ENCODE measurements at regions not wholly inside any gene's neighbourhood (a gene's known extent, or its start where the extent isn't known, plus 50 kb on each side); places are given as distances from the start of the nearest gene placed in this dataset.

DNA sequence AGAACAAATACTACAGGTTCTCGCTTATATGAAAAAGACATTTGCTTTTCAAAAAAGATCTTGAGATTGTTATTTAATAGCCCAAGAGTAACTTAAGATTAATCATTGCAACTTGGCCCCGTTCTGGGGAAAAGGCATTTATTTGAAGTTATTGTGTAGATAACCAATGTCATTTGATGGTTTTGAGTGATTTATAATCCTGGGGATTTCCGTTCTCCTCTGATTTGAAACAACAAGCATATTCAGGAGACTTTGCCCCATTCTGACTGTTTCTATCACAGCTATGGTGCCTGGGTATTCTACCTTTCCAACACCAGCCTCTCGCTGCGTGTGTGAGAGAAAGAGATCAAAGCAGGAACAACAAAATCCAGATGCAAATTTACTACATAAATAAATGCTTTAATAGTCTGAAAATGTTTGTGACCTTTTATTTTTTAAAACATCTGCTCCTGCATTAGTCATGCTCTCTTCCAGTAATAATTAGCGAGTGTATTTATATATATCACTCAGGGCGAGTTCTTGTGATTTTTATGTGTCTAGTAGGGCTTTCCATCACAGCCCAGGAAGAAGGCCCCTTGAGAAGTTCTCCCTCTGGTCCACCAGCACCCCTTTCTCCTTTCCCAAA is 197.9 kb upstream of the FOXQ1 start:
- DNase-seq, result no peak

DNA sequence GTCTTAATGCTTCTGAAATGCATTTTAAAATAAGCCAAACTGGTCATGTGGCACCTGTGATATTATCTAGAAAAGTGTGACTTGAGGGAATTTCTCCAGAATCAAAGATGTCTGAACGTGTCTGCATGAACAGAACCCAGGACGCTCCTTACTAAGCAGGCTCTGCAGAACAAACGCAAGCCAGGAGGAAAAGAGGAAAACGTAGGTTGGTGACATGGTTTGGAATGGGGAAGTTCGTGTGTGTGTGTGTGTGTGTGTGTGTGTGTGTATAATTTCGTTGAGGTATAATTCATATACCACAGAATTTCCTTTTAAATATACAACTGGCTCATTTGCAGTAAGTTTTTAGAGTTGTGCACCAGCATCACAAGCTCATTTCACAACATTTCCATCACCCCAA is 200.5 kb upstream of the FOXQ1 start:
- no peak for DNase-seq

DNA sequence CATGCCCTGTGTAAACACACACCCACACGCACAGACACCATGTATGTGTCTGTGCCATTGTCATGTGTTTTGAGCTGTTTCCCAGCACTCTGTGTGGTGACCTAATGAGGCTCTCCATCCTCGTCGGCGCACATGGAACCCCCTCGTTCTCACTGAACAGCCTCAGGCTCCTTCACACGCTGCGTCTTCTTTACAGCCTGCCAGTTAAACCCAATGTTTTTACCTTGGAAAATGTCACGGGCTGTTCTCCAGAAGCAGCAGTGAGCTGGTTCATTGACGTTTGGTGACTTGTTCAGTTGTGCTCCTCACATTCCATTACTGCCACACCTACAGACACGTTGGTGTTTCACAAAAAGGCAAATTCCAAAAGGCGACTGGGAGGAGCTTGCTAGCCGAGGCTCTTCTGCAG is 201.0 kb upstream of the FOXQ1 start:
- DNase-seq, result no peak

DNA sequence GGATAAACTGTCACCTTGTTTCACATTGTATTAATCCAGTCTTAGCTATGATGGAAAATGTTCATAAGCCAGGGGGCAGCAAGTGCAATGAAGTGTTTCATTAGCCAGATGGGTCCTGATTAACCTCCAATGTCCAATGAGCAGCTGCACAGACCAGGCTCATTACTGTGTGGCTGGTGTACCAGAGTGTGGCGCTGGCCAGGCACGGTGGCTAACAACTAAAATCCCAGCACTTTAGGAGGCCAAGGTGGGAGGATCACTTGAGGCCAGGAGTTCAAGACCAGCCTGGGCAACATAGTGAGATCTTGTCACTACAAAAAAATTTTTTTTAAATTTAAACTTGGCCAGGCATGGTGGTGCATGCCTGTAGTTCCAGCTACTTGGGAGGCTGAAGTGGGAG is 201.7 kb upstream of the FOXQ1 start:
- no peak for DNase-seq

DNA sequence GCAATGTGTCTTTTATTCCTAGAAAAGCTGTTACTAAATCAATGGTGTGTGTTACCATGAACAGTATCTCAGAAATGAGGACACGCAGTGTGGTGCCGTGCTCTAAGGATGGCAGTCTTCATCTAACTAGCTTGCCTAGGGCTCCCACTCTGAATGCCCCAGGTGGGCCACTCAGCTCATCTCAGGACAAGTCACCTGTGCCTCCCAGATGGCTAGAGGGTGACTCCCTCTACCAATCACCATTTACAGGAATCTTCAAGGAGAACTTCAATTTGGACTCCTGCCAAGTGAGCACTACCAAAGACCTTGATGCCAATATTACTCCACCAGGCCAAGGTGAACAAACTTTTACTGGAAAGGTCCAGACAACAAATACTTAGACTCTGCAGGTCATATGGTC is 202.8 kb upstream of the FOXQ1 start:
- no peak for DNase-seq

DNA sequence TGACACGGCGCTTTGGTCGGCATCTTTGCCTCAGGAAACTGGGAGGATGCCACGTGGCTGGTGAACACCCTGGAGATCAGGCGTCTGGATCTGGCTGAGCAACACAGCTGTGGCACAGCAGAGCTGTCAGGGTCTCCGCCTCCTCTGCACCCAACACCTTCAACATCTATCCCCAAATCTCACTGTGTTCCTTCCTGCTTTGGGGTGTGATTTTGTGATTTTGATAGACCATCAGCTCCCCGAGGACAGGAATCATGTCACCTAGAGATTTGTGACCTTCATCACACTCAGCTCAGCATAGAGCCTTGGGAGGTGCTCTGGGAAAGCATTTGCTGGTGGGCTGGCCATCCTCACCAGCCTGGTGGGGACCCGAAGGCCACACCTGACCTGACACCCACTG is 203.7 kb upstream of the FOXQ1 start:
- no peak for DNase-seq

DNA sequence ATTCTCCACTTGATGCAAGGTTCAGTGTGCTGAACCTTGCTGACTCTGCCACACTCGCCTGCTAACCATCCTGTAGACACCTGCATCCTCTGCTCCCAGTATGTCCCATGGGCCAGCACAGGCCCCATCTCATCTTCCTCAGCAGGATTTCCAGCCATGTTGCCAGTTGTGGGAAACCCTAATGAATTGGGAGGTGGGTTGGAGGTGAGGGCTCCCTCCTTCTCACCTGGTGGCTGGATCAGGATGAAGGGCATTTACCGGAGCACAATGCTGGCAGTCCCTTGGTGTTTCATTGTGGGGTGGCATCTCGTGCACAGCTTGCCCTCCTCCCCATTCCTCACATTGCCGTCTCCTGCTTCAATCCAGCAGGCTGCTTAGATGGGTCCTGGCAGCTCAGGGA is 204.3 kb upstream of the FOXQ1 start:
- DNase-seq, result no peak

DNA sequence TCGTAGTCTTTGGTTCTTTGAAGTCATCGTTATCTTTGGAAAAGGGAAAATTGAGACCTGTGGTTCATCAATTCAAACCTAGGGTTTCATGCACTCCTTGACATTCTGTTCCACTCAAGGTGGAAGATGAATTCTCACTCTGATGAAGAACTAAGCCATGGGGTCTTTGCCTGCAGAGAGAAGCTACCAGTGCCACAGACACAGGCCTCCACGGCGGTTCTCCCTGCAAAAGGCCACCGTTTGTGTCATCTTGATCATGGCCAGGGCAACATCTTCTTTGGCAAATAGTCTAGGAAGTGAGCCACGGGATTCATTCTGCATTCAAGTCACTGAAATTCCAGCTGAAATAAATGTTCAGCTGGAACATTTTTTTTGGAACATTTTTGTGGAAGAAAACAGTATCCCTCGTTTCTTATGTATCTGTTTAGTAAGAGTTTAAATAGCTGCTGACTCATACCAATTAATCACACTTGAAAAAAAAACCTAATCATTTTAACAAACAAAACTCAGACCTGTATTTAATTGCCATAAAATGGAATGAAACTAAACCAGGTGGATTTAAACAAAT is 206.0 kb upstream of the FOXQ1 start:
- no peak for DNase-seq

DNA sequence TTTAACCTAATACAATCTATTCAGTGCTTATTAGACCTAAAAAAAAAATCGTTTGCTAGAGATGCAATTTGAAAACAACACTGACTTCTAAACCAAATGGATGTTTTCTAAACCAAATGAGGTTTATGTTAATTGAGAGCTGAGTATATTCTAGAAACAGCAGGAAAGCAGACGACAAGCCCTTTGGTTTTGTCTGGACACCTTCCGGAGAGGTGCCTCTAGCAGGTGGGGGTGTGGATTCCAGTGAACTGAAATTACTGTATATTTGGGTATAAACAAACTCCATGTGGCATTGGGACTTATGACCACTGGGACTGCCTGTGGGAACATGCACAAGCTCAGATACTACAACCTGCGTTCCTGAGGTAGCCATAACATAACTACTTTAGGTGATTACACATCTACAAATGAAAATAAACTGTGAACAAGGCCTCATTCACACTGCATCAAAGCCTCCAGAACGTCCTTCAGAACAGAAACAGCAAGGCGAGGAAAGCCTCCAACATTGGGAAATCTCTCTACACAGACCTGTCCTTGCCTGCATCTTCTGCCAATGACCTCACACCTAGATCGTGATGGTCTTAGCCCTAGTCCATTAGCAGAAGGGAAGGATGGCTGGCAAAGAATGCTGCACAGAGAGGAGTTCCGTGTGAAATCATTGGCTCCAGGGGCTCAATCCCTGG is 206.8 kb upstream of the FOXQ1 start:
- DNase-seq, result no peak

DNA sequence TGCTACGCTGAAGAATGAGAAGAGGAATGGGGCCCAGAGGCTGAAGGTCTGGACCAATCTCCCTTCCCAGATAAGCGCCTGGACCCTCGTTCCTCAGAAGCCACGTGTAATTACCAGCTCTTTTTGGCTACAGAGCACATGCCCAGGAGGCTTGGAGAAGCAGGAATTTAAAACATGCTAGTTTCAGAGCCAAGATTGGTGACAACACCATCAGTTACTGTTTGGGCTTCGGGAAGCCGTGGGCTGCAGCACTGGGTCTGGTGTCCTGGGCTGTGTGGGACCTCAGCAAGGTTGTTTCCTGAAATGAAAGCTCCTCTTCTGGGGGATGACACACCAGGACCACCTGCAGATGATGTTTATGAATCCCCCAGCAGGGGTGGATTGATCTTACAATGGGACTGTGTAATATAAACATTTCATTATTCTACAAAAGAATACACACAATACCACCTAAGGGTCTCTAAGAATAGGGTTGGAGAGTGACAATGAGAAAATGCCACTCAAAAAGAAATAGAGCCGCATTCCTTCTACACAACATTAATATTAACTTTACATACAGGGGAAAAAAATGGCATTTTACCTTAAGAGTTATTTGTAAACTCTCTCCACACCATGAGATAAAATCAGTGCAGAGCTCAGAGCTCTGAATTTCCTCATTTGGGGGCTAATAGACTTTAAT is 207.8 kb upstream of the FOXQ1 start:
- DNase-seq, result no peak

DNA sequence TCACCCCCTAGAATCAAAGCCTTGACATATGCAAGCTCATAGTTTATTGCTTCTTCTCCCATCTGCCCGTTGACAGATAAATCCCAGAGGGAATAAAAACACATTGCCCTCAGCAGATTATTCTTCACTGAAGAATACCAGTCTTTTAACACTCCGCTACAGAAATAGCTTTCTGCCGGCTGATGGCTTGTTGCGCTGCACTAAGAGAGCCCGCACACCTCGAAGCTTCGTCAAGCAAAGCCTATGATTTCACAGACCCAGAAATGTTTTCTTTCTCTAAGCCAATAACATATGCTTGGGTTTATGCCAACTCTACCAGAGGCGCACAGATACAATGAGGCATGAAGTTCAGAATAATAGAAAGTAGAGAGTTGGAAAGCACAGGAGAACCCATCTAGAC is 208.9 kb upstream of the FOXQ1 start:
- no peak for DNase-seq

DNA sequence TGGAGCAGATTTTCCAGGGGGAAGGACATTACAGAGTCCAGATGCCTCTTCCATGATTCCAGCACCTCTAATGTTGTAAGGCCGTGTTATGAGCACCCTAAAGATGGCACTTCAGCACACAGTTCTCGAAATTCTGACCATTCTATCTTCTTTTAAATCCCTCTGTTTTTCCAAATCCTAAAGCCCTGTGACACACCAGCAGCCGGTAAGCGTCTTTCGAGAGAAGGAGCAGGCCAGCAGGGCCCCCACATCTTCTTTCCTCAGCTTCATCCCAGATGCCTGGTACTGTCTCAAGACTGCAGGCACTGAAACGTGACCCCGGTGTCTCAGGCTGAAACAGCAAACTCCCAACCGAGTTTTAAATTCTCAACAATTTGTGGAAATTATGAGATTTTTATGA is 211.6 kb upstream of the FOXQ1 start:
- DNase-seq, result no peak

DNA sequence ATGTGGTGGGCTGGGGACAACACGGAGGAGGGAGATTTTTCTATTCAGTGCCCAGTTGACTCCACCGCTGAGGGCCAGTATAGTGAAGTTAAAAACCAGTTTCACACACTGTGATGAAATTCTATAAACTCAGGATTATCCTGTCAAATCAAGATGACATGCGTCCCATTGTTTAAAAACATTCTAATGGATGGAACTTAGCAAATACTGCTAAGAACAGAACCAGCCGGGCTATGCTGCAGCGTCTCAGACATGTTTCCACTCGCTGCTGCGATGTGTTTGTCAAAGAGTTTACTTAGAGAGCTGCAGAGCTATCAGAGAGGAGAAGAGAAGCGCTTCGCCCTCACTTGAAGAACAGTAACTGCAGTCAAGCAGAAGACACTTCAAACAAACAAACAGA is 212.6 kb upstream of the FOXQ1 start:
- DNase-seq, result no peak

DNA sequence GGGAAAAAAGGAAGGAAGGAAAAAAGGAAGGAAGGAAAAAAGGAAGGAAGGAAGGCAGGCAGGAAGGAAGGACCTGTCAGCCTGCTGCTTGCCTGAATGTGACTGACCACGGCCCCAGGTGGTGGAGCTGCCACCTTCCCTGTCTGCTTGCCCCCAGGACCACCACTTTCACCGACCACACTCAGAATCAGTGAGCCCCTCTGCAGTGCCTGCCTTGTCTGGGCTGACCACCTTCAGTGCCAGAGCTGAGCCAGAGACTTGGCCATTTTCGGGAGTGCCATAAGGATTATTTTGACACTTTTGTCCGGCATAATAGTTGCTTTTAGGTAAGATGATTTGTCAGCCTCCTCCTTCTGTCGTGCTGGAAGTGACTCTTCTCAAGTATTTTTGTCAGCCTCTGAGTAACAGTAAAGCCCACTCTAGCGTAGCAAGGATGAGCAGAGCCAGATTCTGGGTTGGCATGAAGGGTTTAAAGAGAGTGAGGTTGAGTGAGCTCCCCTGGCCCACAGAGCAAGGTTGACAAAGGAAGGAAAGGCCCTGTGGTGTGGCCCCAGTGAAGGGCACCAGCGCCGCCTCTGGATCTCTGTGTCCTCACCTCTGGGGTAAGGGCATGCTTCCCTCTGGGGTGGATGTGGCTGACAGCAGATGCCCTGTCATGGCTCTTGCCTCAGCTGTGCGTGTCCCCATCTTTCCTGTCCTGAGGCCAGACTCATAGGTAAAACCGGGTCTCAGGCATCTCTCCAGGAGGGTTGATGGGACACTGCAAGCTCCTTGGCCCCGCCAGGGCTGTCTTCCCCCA is 214.7 kb upstream of the FOXQ1 start:
- DNase-seq, result no peak

DNA sequence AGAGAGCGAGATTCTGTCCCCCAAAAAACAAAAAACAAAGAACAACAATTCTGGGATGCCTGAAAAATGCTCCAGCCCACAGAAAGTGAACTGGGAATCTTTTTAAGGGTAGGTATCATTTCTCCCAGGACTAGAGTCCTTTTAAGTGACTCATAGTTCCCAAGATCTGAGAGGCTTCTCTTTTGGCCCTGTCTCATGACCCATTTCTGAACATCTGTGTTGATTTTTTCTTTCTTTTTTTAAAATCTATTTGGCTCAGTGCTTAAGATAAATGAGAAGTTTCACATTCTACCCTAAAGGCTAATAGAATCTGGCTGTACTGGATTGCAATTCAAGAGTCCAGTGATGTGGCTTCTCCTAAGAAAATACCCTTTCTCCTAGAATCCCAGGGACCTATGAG is 217.6 kb upstream of the FOXQ1 start:
- DNase-seq, result no peak

DNA sequence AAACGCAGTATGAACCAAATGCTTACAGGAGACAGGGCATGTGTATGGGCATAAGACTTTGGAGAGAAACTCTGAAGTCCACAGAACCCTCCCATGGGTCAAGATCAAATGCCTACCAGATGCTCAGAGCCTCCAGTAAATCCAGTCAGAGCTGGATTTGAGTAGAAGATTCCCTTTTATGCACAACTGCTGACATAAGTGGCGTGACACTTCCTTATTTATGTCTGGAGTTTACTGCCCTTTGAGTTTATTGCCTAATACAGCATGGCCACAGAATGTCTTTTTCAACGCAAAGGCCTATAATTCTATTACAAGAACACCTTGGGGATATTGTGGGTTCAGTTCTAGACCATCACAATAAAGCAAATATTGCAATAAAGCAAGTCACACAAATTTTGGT is 220.0 kb upstream of the FOXQ1 start:
- no peak for DNase-seq

DNA sequence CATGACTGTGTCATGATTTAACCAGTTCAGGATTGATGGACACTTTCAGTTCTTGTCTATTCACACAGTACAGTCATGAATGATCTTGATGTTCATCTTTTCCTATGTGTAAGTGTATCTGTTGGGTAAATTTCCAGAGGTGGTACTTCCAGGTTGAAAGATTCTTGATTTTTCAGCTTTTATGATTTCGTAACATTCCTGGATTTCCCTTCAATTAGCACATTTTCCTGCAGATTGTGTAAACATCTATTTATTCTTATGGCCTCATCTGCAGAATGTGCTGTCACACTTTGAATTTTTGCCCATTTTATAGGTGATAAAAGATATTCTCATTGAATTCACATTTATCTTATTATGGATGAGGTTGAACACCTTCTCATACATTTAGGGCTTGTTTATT is 222.0 kb upstream of the FOXQ1 start:
- no peak for DNase-seq

DNA sequence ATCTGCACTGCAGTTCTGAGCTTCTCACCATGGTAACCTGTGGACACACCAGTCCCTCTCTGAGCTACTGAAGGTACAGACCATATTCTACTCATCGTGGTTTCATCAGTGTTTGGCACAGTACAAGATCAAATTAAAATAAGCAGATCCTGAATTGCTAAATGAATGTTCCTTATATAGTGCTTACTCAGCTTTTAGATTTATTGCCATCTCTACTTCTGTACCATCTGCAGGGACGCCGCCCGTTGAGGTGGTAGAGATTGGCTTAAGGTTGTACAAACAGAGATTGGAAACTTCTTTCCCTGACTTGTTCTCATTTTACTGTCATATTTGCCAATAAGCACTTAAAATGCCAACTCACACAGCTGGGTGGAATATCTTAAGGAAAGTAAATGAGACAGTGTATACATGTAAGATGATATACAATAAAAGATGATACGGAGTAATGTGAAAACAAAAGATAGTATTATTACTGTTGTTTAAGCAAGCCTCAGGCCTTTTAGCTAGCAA is 223.4 kb upstream of the FOXQ1 start:
- no peak for DNase-seq

DNA sequence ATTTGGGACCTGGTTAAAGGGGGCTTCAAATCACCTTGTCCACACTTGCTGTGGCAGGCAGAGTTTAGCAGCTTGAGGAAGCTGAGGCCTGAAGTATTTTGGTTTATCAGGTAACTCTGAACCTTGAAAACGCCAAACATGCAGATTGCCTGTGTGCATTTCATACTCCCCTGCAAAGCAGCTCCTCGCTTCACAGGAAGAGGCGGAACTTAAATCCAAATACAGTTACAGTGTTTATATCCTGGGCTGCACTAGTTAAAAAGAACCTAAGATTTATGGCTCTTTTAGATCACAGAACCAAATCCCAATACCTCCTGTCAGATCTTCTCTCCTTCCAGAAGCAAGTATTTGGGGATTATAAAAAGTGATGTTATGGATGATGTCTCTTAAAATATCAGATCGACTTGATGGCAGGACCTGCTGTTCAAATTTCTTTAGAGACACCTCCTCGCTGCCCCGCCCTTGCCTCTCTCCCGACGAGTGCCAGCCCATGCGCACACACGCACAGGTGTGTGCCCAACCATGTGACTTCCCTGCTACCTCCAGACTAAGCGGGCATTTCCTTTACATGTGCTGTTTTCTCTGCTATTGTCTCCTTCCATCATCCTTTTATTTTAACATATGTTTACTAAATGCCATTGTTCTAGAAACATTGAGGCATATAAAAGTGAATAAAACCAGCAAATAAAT is 224.6 kb upstream of the FOXQ1 start:
- no peak for DNase-seq

DNA sequence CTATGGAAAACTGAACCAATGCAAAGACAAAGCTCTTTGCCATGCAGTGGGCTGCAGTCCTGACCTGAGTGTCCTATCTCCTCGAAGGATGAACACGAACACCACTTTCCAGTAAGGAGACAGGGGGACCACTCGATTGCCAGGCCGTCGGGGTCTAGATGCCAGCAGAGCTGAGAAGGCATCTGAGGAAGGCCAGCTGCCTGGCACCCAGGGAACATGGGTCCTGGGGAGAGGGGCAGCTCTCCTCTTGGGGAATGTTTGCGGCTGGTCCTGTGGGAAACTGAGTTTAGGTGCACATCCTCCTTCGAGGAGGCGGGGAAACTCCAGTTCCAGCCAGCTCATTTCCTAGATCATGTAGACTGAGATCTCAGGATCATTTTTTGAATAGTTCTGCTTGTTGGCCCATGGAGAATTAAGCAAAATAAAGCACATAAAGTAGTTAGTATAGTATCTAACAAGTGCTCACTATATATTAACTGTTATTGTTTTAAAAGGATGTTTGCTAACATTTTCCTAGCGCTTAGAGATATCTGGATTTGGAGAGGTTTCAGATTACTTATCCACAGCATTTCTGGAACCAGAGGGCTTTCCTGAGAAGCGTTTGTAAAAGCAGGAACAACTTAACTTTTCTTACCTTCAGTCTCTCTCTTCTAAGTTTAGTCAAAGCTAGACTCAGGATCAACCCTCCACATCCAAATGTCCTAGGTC is 225.3 kb upstream of the FOXQ1 start:
- DNase-seq, result no peak

DNA sequence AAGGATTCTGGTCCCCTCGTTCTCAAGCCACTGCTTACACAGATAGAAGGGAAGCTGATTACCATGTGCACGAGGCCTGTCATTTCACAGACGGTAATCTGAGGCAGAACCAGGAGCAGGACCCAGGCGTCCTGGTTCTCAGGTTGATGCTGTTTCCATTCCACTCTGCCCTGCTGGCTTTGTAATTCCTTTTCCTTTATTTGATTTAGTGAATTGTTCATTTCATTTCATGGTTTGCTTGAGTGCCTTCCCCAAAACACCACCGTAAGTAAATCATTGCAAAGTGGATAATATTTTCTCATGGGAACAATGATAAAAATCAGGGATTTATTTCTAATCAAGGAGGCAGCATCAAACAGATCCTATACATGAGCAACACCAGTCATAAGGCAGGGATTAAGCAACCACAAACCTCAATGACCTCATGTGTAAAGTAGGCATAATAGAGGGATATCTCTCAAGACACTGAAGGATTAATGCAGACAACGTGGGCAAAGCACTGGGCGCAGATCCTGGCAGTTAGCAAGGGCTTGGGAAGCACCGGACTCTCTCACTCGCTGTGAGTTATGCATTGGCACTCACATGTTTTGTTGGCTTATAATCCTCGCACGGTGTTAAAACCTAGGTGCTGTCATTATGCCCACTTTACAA is 229.5 kb upstream of the FOXQ1 start:
- no peak for DNase-seq

All from activated CD4-positive, alpha-beta T cell treated with anti-CD3 and anti-CD28 coated beads, Interleukin-2, amount 50 U/mL, for 16 hours (primary cell).